ENCODE measurements at regions not wholly inside any gene's neighbourhood (a gene's known extent, or its start where the extent isn't known, plus 50 kb on each side); places are given as distances from the start of the nearest gene placed in this dataset.

- no peak for TF ChIP-seq CTCF (IDR thresholded peaks at IDR 0.05)
- no peak for TF ChIP-seq POLR2A (IDR thresholded peaks at IDR 0.05)
These were observed 52.9 kb upstream of the MAF start for GRCh38 chr16:79653373-79653891.

Measured in lower leg skin (tissue), 3 donors.